OCI-LY3 (cell line): ENCODE measurements at regions not wholly inside any gene's neighbourhood (a gene's known extent, or its start where the extent isn't known, plus 50 kb on each side); places are given as distances from the start of the nearest gene placed in this dataset.

ENCODE experiments used
- EZH2phosphoT487 ChIP-seq: fragments of 200-600 bp; shearing (Covaris generic); IDR thresholded peaks from 2 replicates; pipeline ENCODE4 v1.6.1; 2018; ENCODE audit warnings: antibody characterized with exemption, mixed run types, low read depth
- TF ChIP-seq, protein P1 (sequence below): fragments of 200-600, 300-600 bp; sonication (generic); IDR thresholded peaks from 2 replicates; pipeline ENCODE4 v1.5.1; 2014; ENCODE audit warnings: antibody characterized with exemption, low read length, low read depth

DNA sequence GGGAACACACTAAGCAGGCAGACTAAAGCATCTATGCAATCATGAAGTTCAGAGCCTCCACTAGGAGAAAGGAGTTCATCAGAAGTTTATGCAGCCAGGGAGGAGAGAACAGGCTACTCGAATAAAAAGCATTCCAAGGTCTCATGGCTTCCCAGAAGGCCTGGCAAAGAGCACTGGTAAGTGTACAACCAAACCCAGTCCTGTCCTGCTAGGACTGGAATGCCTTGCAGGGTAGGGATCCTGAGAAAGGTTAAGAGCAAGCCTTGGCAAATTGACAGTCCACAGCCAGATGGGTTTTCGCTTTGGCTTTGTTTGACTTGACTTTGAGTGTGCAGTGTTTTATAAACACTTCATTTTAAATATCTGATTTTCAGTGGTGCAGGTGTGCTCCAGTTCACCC is 133.6 kb upstream of the ATP1B1 start:
- TF ChIP-seq, protein P1, sequence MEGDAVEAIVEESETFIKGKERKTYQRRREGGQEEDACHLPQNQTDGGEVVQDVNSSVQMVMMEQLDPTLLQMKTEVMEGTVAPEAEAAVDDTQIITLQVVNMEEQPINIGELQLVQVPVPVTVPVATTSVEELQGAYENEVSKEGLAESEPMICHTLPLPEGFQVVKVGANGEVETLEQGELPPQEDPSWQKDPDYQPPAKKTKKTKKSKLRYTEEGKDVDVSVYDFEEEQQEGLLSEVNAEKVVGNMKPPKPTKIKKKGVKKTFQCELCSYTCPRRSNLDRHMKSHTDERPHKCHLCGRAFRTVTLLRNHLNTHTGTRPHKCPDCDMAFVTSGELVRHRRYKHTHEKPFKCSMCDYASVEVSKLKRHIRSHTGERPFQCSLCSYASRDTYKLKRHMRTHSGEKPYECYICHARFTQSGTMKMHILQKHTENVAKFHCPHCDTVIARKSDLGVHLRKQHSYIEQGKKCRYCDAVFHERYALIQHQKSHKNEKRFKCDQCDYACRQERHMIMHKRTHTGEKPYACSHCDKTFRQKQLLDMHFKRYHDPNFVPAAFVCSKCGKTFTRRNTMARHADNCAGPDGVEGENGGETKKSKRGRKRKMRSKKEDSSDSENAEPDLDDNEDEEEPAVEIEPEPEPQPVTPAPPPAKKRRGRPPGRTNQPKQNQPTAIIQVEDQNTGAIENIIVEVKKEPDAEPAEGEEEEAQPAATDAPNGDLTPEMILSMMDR = no peak
- no peak for TF ChIP-seq EZH2phosphoT487
